ENCODE measurements at regions not wholly inside any gene's neighbourhood (a gene's known extent, or its start where the extent isn't known, plus 50 kb on each side); places are given as distances from the start of the nearest gene placed in this dataset.

GRCh38 chr3:178455946-178456345 lies 80.3 kb upstream of the KCNMB2 start:
- Histone ChIP-seq H3K4me1 (ENCODE audit: control insufficient read depth, low read depth, low read length) (no peaks in the 10 kb centered on the region), H2BK15ac (replicated peaks; ENCODE audit: low read depth) (no peak overlapping the region), H3K79me1 (ENCODE audit: low read length) (no peaks in the 10 kb centered on the region), H3K36me3 (ENCODE audit: control insufficient read depth, insufficient read depth, low read length) (no peaks in the 10 kb centered on the region), H3K4ac (ENCODE audit: low read depth, low read length) (no peak overlapping the region), H3K79me2 (ENCODE audit: control insufficient read depth, insufficient read depth, low read length) (no peaks in the 10 kb centered on the region), H3K18ac (ENCODE audit: low read length) (no peak overlapping the region), H2BK120ac (ENCODE audit: low read depth, low read length) (no peak overlapping the region), H3K27ac (ENCODE audit: low read depth, low read length) (no peak overlapping the region), H3K23ac (ENCODE audit: low read length) (no peak overlapping the region), H3K4me2 (ENCODE audit: low read length) (no peak overlapping the region), H4K5ac (ENCODE audit: low read length) (no peak overlapping the region), H3K9ac (ENCODE audit: low read length) (no peak overlapping the region), H4K8ac (ENCODE audit: low read depth, low read length) (no peak overlapping the region), H2AK5ac (ENCODE audit: low read length) (no peak overlapping the region), H2BK5ac (ENCODE audit: low read length) (no peak overlapping the region), H3K4me3 (ENCODE audit: low read length) (no peak overlapping the region), H3K56ac (ENCODE audit: low read length) (no peak overlapping the region), H3K27me3 (ENCODE audit: insufficient read depth, low read length, poor library complexity) (no peaks in the 10 kb centered on the region)
- no peak for DNase-seq
- WGBS (ENCODE audit: extremely low coverage, insufficient coverage, low lambda C conversion rate) = no CpG with 5 or more reads among the region's 1 CpG

DNA sequence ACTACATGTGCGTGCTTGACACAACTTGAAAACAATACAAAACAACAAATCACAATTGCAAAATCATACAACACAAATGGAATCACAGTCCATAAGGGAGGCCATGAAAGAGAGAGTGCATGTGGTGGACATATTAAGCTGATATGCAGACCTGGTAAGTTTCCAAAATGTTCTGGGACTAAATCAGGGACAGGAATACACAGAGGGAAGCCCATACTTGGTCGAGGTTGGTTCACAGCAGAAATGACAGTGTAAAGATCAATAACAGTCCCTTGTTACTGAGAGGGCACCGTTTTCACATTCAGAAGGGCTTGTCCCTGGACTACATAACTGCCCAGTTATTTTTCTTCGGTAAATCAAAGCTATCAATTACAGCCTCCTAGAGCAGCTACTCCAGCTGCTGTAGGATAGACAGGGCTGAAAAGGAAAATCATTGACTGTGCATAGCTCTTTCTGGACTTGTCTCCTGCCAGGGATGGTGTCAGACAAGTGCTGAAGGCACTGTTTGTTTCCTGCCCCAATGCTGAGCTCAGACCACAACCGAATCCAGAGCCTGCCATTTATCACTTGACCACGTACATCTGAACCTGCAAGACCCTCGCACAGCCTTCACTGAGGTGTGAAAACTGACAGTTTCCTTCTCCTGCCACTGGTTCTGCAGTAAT lies 79.5 kb upstream of the KCNMB2 start:
- Histone ChIP-seq H3K27me3 (ENCODE audit: insufficient read depth, low read length, poor library complexity) (no peaks in the 10 kb centered on the region), H3K27ac (ENCODE audit: low read depth, low read length) (no peak overlapping the region), H2AK5ac (ENCODE audit: low read length) (no peak overlapping the region), H3K36me3 (ENCODE audit: control insufficient read depth, insufficient read depth, low read length) (no peaks in the 10 kb centered on the region), H4K8ac (ENCODE audit: low read depth, low read length) (no peak overlapping the region), H2BK15ac (replicated peaks; ENCODE audit: low read depth) (no peak overlapping the region), H3K4ac (ENCODE audit: low read depth, low read length) (no peak overlapping the region), H4K5ac (ENCODE audit: low read length) (no peak overlapping the region), H3K79me1 (ENCODE audit: low read length) (no peaks in the 10 kb centered on the region), H3K79me2 (ENCODE audit: control insufficient read depth, insufficient read depth, low read length) (no peaks in the 10 kb centered on the region), H3K4me2 (ENCODE audit: low read length) (no peak overlapping the region), H3K9ac (ENCODE audit: low read length) (no peak overlapping the region), H3K18ac (ENCODE audit: low read length) (no peak overlapping the region), H2BK5ac (ENCODE audit: low read length) (no peak overlapping the region), H2BK120ac (ENCODE audit: low read depth, low read length) (no peak overlapping the region), H3K4me3 (ENCODE audit: low read length) (no peak overlapping the region), H3K4me1 (ENCODE audit: control insufficient read depth, low read depth, low read length) (no peaks in the 10 kb centered on the region), H3K23ac (ENCODE audit: low read length) (no peak overlapping the region), H3K56ac (ENCODE audit: low read length) (no peak overlapping the region)
- DNase-seq = peak; percentile 30
- no CpG with 5 or more reads among the region's 7 CpGs for WGBS (ENCODE audit: extremely low coverage, insufficient coverage, low lambda C conversion rate)

GRCh38 chr3:178457511-178457910 lies 78.7 kb upstream of the KCNMB2 start:
- no peak overlapping the region for H3K56ac ChIP-seq (ENCODE audit: low read length)
- H3K79me2 ChIP-seq (ENCODE audit: control insufficient read depth, insufficient read depth, low read length) = no peaks in the 10 kb centered on the region
- no peak overlapping the region for H3K4ac ChIP-seq (ENCODE audit: low read depth, low read length)
- H3K27ac ChIP-seq (ENCODE audit: low read depth, low read length) = no peak overlapping the region
- H3K36me3 ChIP-seq (ENCODE audit: control insufficient read depth, insufficient read depth, low read length) = no peaks in the 10 kb centered on the region
- no peak overlapping the region for H4K5ac ChIP-seq (ENCODE audit: low read length)
- H3K4me1 ChIP-seq (ENCODE audit: control insufficient read depth, low read depth, low read length) = no peaks in the 10 kb centered on the region
- H4K8ac ChIP-seq (ENCODE audit: low read depth, low read length) = no peak overlapping the region
- no peak overlapping the region for H3K4me3 ChIP-seq (ENCODE audit: low read length)
- WGBS (ENCODE audit: extremely low coverage, insufficient coverage, low lambda C conversion rate) = no CpG with 5 or more reads among the region's 2 CpGs
- H3K4me2 ChIP-seq (ENCODE audit: low read length) = no peak overlapping the region
- no peak overlapping the region for H3K23ac ChIP-seq (ENCODE audit: low read length)
- H3K27me3 ChIP-seq (ENCODE audit: insufficient read depth, low read length, poor library complexity) = no peaks in the 10 kb centered on the region
- H2BK120ac ChIP-seq (ENCODE audit: low read depth, low read length) = no peak overlapping the region
- no peak overlapping the region for H3K9ac ChIP-seq (ENCODE audit: low read length)
- no peaks in the 10 kb centered on the region for H3K79me1 ChIP-seq (ENCODE audit: low read length)
- no peak overlapping the region for H2BK15ac ChIP-seq (replicated peaks; ENCODE audit: low read depth)
- H2AK5ac ChIP-seq (ENCODE audit: low read length) = no peak overlapping the region
- no peak overlapping the region for H3K18ac ChIP-seq (ENCODE audit: low read length)
- H2BK5ac ChIP-seq (ENCODE audit: low read length) = no peak overlapping the region
- no peak for DNase-seq

- no peak overlapping the region for H3K9ac ChIP-seq (ENCODE audit: low read length)
- no peak overlapping the region for H3K4me3 ChIP-seq (ENCODE audit: low read length)
- H3K79me2 ChIP-seq (ENCODE audit: control insufficient read depth, insufficient read depth, low read length) = no peaks in the 10 kb centered on the region
- no peak overlapping the region for H4K8ac ChIP-seq (ENCODE audit: low read depth, low read length)
- no peak overlapping the region for H2BK120ac ChIP-seq (ENCODE audit: low read depth, low read length)
- no peaks in the 10 kb centered on the region for H3K27me3 ChIP-seq (ENCODE audit: insufficient read depth, low read length, poor library complexity)
- H3K23ac ChIP-seq (ENCODE audit: low read length) = no peak overlapping the region
- no peak overlapping the region for H3K27ac ChIP-seq (ENCODE audit: low read depth, low read length)
- WGBS (ENCODE audit: extremely low coverage, insufficient coverage, low lambda C conversion rate) = no CpG with 5 or more reads among the region's 5 CpGs
- no peak for DNase-seq
- H4K5ac ChIP-seq (ENCODE audit: low read length) = no peak overlapping the region
- no peak overlapping the region for H2AK5ac ChIP-seq (ENCODE audit: low read length)
- H3K4ac ChIP-seq (ENCODE audit: low read depth, low read length) = no peak overlapping the region
- no peak overlapping the region for H2BK15ac ChIP-seq (replicated peaks; ENCODE audit: low read depth)
- no peak overlapping the region for H3K18ac ChIP-seq (ENCODE audit: low read length)
- no peaks in the 10 kb centered on the region for H3K79me1 ChIP-seq (ENCODE audit: low read length)
- H3K56ac ChIP-seq (ENCODE audit: low read length) = no peak overlapping the region
- H3K4me2 ChIP-seq (ENCODE audit: low read length) = no peak overlapping the region
- H3K4me1 ChIP-seq (ENCODE audit: control insufficient read depth, low read depth, low read length) = no peaks in the 10 kb centered on the region
- no peaks in the 10 kb centered on the region for H3K36me3 ChIP-seq (ENCODE audit: control insufficient read depth, insufficient read depth, low read length)
- no peak overlapping the region for H2BK5ac ChIP-seq (ENCODE audit: low read length)
These were observed 77.8 kb upstream of the KCNMB2 start for GRCh38 chr3:178458313-178459037.

DNA sequence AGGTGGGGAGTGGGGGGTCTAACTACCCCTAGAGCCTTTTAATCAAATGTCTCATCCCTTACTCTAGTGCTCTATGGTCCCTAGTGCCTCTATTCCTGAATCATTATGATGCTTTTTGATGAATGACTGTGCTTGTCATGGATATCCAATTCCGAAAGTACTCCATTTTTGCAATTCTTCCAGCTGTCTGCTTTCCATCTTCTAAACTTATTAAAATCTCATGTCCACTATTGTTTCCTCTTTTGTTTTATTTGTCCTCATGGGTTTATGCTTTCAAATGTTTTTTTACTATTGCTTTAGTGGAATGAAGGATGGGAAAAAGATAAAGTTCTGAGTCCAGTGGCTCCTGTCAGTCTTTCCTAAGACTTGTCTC lies 77.2 kb upstream of the KCNMB2 start:
- no peak overlapping the region for H4K8ac ChIP-seq (ENCODE audit: low read depth, low read length)
- no peak overlapping the region for H3K4me2 ChIP-seq (ENCODE audit: low read length)
- H3K4me1 ChIP-seq (ENCODE audit: control insufficient read depth, low read depth, low read length) = no peaks in the 10 kb centered on the region
- H3K4me3 ChIP-seq (ENCODE audit: low read length) = no peak overlapping the region
- whole genome bisulfite sequencing (ENCODE audit: extremely low coverage, insufficient coverage, low lambda C conversion rate) = no CpG with 5 or more reads among the region's 1 CpG
- no peaks in the 10 kb centered on the region for H3K79me2 ChIP-seq (ENCODE audit: control insufficient read depth, insufficient read depth, low read length)
- H2BK120ac ChIP-seq (ENCODE audit: low read depth, low read length) = no peak overlapping the region
- no peak overlapping the region for H3K4ac ChIP-seq (ENCODE audit: low read depth, low read length)
- H2AK5ac ChIP-seq (ENCODE audit: low read length) = no peak overlapping the region
- no peak overlapping the region for H4K5ac ChIP-seq (ENCODE audit: low read length)
- no peaks in the 10 kb centered on the region for H3K36me3 ChIP-seq (ENCODE audit: control insufficient read depth, insufficient read depth, low read length)
- no peak for DNase-seq
- H3K9ac ChIP-seq (ENCODE audit: low read length) = no peak overlapping the region
- no peak overlapping the region for H3K27ac ChIP-seq (ENCODE audit: low read depth, low read length)
- H3K56ac ChIP-seq (ENCODE audit: low read length) = no peak overlapping the region
- H3K27me3 ChIP-seq (ENCODE audit: insufficient read depth, low read length, poor library complexity) = no peaks in the 10 kb centered on the region
- no peaks in the 10 kb centered on the region for H3K79me1 ChIP-seq (ENCODE audit: low read length)
- no peak overlapping the region for H2BK15ac ChIP-seq (replicated peaks; ENCODE audit: low read depth)
- no peak overlapping the region for H3K18ac ChIP-seq (ENCODE audit: low read length)
- no peak overlapping the region for H2BK5ac ChIP-seq (ENCODE audit: low read length)
- no peak overlapping the region for H3K23ac ChIP-seq (ENCODE audit: low read length)

Data from mesendoderm (in vitro differentiated cells).